ENCODE measurements at regions not wholly inside any gene's neighbourhood (a gene's known extent, or its start where the extent isn't known, plus 50 kb on each side); places are given as distances from the start of the nearest gene placed in this dataset.

- no peak for TF ChIP-seq CTCF (IDR thresholded peaks at IDR 0.05)
- no peak for TF ChIP-seq POLR2AphosphoS5 (IDR thresholded peaks at IDR 0.05)
These were observed 124.3 kb upstream of the ATXN1 start for GRCh38 chr6:16885411-16886160.

Measured in upper lobe of left lung (tissue), 4 donors.